ENCODE measurements at regions not wholly inside any gene's neighbourhood (a gene's known extent, or its start where the extent isn't known, plus 50 kb on each side); places are given as distances from the start of the nearest gene placed in this dataset.

GRCh38 chr9:103625161-103625804 lies 468.8 kb upstream of the SMC2 start:
- Histone ChIP-seq H3K9me3 (no peaks in the 10 kb centered on the region), H3K27ac (no peak overlapping the region), H3K36me3 (no peaks in the 10 kb centered on the region), H3K4me1 (no peaks in the 10 kb centered on the region), H3K27me3 (no peaks in the 10 kb centered on the region), H3K4me3 (no peak overlapping the region)
- FAIRE-seq (no peak), DNase-seq (no peak), ATAC-seq (no peak)
- TF ChIP-seq, protein P1, sequence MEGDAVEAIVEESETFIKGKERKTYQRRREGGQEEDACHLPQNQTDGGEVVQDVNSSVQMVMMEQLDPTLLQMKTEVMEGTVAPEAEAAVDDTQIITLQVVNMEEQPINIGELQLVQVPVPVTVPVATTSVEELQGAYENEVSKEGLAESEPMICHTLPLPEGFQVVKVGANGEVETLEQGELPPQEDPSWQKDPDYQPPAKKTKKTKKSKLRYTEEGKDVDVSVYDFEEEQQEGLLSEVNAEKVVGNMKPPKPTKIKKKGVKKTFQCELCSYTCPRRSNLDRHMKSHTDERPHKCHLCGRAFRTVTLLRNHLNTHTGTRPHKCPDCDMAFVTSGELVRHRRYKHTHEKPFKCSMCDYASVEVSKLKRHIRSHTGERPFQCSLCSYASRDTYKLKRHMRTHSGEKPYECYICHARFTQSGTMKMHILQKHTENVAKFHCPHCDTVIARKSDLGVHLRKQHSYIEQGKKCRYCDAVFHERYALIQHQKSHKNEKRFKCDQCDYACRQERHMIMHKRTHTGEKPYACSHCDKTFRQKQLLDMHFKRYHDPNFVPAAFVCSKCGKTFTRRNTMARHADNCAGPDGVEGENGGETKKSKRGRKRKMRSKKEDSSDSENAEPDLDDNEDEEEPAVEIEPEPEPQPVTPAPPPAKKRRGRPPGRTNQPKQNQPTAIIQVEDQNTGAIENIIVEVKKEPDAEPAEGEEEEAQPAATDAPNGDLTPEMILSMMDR (IDR thresholded peaks at IDR 0.05), result no peak
- intact Hi-C loops (cut with DNase I), result no loop called here
- 64 to 78% methylated on average over 2 of the region's 2 CpGs for WGBS, 2 donors

DNA sequence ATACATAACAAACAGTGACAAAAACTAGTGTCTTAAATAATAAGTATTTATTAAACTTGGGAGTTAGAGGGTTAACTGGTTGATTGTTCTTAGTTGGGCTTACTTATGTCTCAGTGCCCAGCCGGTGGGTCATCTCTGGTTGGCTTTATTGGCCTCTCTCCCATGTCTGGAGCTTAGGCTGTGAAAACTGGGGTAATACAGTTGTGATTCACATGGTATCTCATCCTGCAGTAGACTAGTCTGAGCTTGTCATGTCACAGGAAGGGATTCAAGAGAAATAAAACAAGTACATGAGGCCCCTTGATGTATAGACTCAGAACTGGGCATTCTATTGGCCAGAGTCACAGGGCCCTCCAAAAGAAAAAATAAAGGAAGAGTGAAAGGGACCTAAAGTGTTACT lies 466.4 kb upstream of the SMC2 start:
- TF ChIP-seq, protein P1 (IDR thresholded peaks at IDR 0.05), result no peak
- Histone ChIP-seq H3K4me3 (no peak overlapping the region), H3K36me3 (no peaks in the 10 kb centered on the region), H3K9me3 (no peaks in the 10 kb centered on the region), H3K27me3 (no peaks in the 10 kb centered on the region), H3K27ac (no peak overlapping the region), H3K4me1 (no peaks in the 10 kb centered on the region)
- intact Hi-C loops (cut with DNase I), result no loop called here
- FAIRE-seq (no peak), ATAC-seq (no peak), DNase-seq (no peak)
- 39 to 40% methylated on average over 1 of the region's 1 CpG for WGBS, 2 donors

- no peaks in the 10 kb centered on the region for H3K36me3 ChIP-seq
- WGBS, 2 donors, result 66 to 86% methylated on average over 1 of the region's 1 CpG
- no peak for DNase-seq
- no peak for FAIRE-seq
- TF ChIP-seq, protein P1 (IDR thresholded peaks at IDR 0.05), result no peak
- H3K9me3 ChIP-seq, result no peaks in the 10 kb centered on the region
- H3K4me3 ChIP-seq, result no peak overlapping the region
- intact Hi-C loops (cut with DNase I), result no loop called here
- H3K27me3 ChIP-seq, result no peaks in the 10 kb centered on the region
- H3K27ac ChIP-seq, result no peak overlapping the region
- no peaks in the 10 kb centered on the region for H3K4me1 ChIP-seq
- ATAC-seq, result no peak
These were observed 445.0 kb upstream of the SMC2 start for GRCh38 chr9:103649086-103649485.

GRCh38 chr9:103658156-103658555 lies 436.0 kb upstream of the SMC2 start:
- Histone ChIP-seq H3K27ac (no peak overlapping the region), H3K27me3 (no peaks in the 10 kb centered on the region), H3K4me3 (no peak overlapping the region), H3K9me3 (no peaks in the 10 kb centered on the region), H3K36me3 (no peaks in the 10 kb centered on the region), H3K4me1 (no peaks in the 10 kb centered on the region)
- intact Hi-C loops (cut with DNase I), result no loop called here
- DNase-seq, result no peak
- TF ChIP-seq, protein P1 (IDR thresholded peaks at IDR 0.05), result no peak
- FAIRE-seq, result no peak
- WGBS, 2 donors, result 80 to 92% methylated on average over 5 of the region's 5 CpGs
- ATAC-seq, result no peak

DNA sequence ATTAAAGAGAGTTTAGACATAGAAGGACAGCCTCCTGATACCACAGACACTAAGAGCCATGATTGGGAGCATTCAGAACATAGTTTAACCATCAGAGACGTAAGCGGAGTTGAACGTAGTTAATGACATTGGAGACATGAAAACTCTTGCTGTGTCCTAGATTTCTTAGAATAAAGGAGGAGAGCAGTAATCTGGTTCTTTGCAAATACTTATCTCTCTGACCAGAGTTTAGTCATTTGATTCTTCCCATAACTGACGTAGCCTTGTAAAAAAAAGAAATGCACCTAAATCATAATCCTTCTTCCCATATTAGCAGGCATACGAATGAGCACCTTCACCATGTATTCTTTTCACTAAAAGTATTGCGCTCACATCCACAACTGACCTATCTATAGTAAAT lies 433.3 kb upstream of the SMC2 start:
- no peak overlapping the region for H3K27ac ChIP-seq
- no peaks in the 10 kb centered on the region for H3K27me3 ChIP-seq
- no peak overlapping the region for H3K4me3 ChIP-seq
- FAIRE-seq (no peak), ATAC-seq (no peak), DNase-seq (no peak)
- intact Hi-C loops (cut with DNase I), result no loop called here
- no peaks in the 10 kb centered on the region for H3K9me3 ChIP-seq
- 70 to 83% methylated on average over 6 of the region's 6 CpGs for WGBS, 2 donors
- TF ChIP-seq, protein P1 (IDR thresholded peaks at IDR 0.05), result no peak
- no peaks in the 10 kb centered on the region for H3K4me1 ChIP-seq
- H3K36me3 ChIP-seq, result no peaks in the 10 kb centered on the region

All from pancreas (tissue), 10 donors.